Colonic mucosa (tissue), 4 donors: ENCODE measurements at regions not wholly inside any gene's neighbourhood (a gene's known extent, or its start where the extent isn't known, plus 50 kb on each side); places are given as distances from the start of the nearest gene placed in this dataset.

ENCODE experiments used
- DNase-seq: peaks from one replicate; pipeline ENCODE4 v3.0.0-alpha.2; 2020
- H3K27ac ChIP-seq: fragments of 200-600 bp; one replicate; pipeline ENCODE4 v1.8.0; 2021
- H3K27me3 ChIP-seq: fragments of 200-600 bp; one replicate; pipeline ENCODE4 v1.8.0; 2021
- H3K36me3 ChIP-seq: fragments of 200-600 bp; one replicate; pipeline ENCODE4 v1.8.0; 2021
- H3K4me1 ChIP-seq: fragments of 200-600 bp; one replicate; pipeline ENCODE4 v1.8.0; 2021; ENCODE audit warnings: mild to moderate bottlenecking
- H3K4me3 ChIP-seq: fragments of 200-600 bp; one replicate; pipeline ENCODE4 v1.8.0; 2021
- H3K9ac ChIP-seq, 2 donors: one replicate each; pipeline ENCODE4 v1.7.0; 2013; ENCODE audit warnings: control low read depth in 2 of 2, low read depth in 2 of 2, low read length in 2 of 2
- H3K9me3 ChIP-seq: fragments of 200-600 bp; one replicate; pipeline ENCODE4 v1.8.0; 2021
- CTCF ChIP-seq: fragments of 200-600 bp; IDR thresholded peaks from one replicate; pipeline ENCODE4 v1.8.0; 2022; ENCODE audit warnings: antibody characterized with exemption, mild to moderate bottlenecking
- intact Hi-C: fragments of 100-400 bp; cut with DNase I; formaldehyde crosslinking; loops from one replicate; pipeline ENCODE4 v1.14.1; 2022
- donor health status: healthy.
- donor health status: DM: no; HTN: no; CAD: no.
- donor health status: DM: no; HTN: no; CAD: no.

GRCh38 chr10:131769571-131770410 is 131.0 kb upstream of the PPP2R2D start:
- Histone ChIP-seq H3K27me3 (no peaks in the 10 kb centered on the region), H3K4me3 (no peak overlapping the region), H3K9me3 (no peaks in the 10 kb centered on the region), H3K4me1 (no peaks in the 10 kb centered on the region), H3K27ac (no peak overlapping the region), H3K9ac (no peak overlapping the region), H3K36me3 (no peaks in the 10 kb centered on the region)
- no peak for TF ChIP-seq CTCF
- DNase-seq, result no peak
- intact Hi-C loops, result no loop called here

GRCh38 chr10:131770946-131771633 is 129.7 kb upstream of the PPP2R2D start:
- no peak overlapping the region for H3K27ac ChIP-seq
- no peaks in the 10 kb centered on the region for H3K36me3 ChIP-seq
- intact Hi-C loops, result no loop called here
- DNase-seq, result no peak
- H3K9ac ChIP-seq, result no peak overlapping the region
- H3K9me3 ChIP-seq, result no peaks in the 10 kb centered on the region
- H3K4me3 ChIP-seq, result no peak overlapping the region
- H3K4me1 ChIP-seq, result no peaks in the 10 kb centered on the region
- no peak for TF ChIP-seq CTCF
- H3K27me3 ChIP-seq, result no peaks in the 10 kb centered on the region

GRCh38 chr10:131771634-131772358 is 129.0 kb upstream of the PPP2R2D start:
- Histone ChIP-seq H3K9me3 (no peaks in the 10 kb centered on the region), H3K4me3 (no peak overlapping the region), H3K9ac (no peak overlapping the region), H3K4me1 (no peaks in the 10 kb centered on the region), H3K36me3 (no peaks in the 10 kb centered on the region), H3K27ac (no peak overlapping the region), H3K27me3 (no peaks in the 10 kb centered on the region)
- intact Hi-C loops, result no loop called here
- no peak for TF ChIP-seq CTCF
- no peak for DNase-seq

GRCh38 chr10:131772441-131772840 is 128.4 kb upstream of the PPP2R2D start:
- TF ChIP-seq CTCF, result no peak
- Histone ChIP-seq H3K9me3 (no peaks in the 10 kb centered on the region), H3K4me1 (no peaks in the 10 kb centered on the region), H3K9ac (no peak overlapping the region), H3K36me3 (no peaks in the 10 kb centered on the region), H3K4me3 (no peak overlapping the region), H3K27ac (no peak overlapping the region), H3K27me3 (no peaks in the 10 kb centered on the region)
- no peak for DNase-seq
- intact Hi-C loops, result no loop called here
